GM19240 (cell line): ENCODE measurements at regions not wholly inside any gene's neighbourhood (a gene's known extent, or its start where the extent isn't known, plus 50 kb on each side); places are given as distances from the start of the nearest gene placed in this dataset.

Experiments used
- DNase-seq: peaks from one replicate; pipeline ENCODE4 v3.0.0; 2011; ENCODE audit warnings: low spot score; ENCODE audit not compliant: insufficient read length

GRCh38 chr9:134967547-134967930 is 49.8 kb upstream of the FCN1 start:
- no peak for DNase-seq

- no peak for DNase-seq
Measured at GRCh38 chr9:134968011-134968822, 50.5 kb upstream of the FCN1 start.

- DNase-seq: no peak
Measured at GRCh38 chr9:134968823-134969090, 51.0 kb upstream of the FCN1 start.

- DNase-seq: no peak
Measured at GRCh38 chr9:134969156-134970045, 51.7 kb upstream of the FCN1 start.

GRCh38 chr9:134970198-134970597 is 52.5 kb upstream of the FCN1 start:
- DNase-seq: no peak

- no peak for DNase-seq
Measured at GRCh38 chr9:134970719-134971118, 53.0 kb upstream of the FCN1 start.

GRCh38 chr9:134971196-134971595 is 53.5 kb upstream of the FCN1 start:
- DNase-seq: no peak

- DNase-seq: no peak
Measured at GRCh38 chr9:134971696-134972095, 54.0 kb upstream of the FCN1 start.

- DNase-seq: no peak
Measured at GRCh38 chr9:134972140-134972539, 54.4 kb upstream of the FCN1 start.

GRCh38 chr9:134975253-134975652 is 57.5 kb upstream of the FCN1 start:
- DNase-seq: no peak

- no peak for DNase-seq
Measured at GRCh38 chr9:134976403-134976802, 58.7 kb upstream of the FCN1 start.

GRCh38 chr9:134978272-134978671 is 60.6 kb upstream of the FCN1 start:
- no peak for DNase-seq

GRCh38 chr9:134980516-134980915 is 62.8 kb upstream of the FCN1 start:
- DNase-seq: no peak

GRCh38 chr9:134980991-134981390 is 63.3 kb upstream of the FCN1 start:
- no peak for DNase-seq

- no peak for DNase-seq
Measured at GRCh38 chr9:134981829-134982228, 64.1 kb upstream of the FCN1 start.

- no peak for DNase-seq
Measured at GRCh38 chr9:134982311-134982710, 64.6 kb upstream of the FCN1 start.

GRCh38 chr9:134983074-134983473 is 65.4 kb upstream of the FCN1 start:
- peak; percentile 24 for DNase-seq

- DNase-seq: no peak
Measured at GRCh38 chr9:134983506-134984371, 66.0 kb upstream of the FCN1 start.

- DNase-seq: no peak
Measured at GRCh38 chr9:134984372-134985265, 66.9 kb upstream of the FCN1 start.

- DNase-seq: no peak
Measured at GRCh38 chr9:134985451-134985850, 67.7 kb upstream of the FCN1 start.

GRCh38 chr9:134986957-134987356 is 69.2 kb upstream of the FCN1 start:
- DNase-seq: no peak
